SK-N-SH treated with all-trans-retinoic acid at 6 μM for 48 hours (cell line): ENCODE measurements at regions not wholly inside any gene's neighbourhood (a gene's known extent, or its start where the extent isn't known, plus 50 kb on each side); places are given as distances from the start of the nearest gene placed in this dataset.

Source experiments
- SNAI2 ChIP-seq: fragments of 250-450 bp; sonication (Bioruptor Pico); IDR thresholded peaks from 2 replicates; pipeline ENCODE4 v1.5.0; 2020; ENCODE audit warnings: mild to moderate bottlenecking, moderate library complexity
- ZC3H10 ChIP-seq: fragments of 250-450 bp; sonication (Bioruptor Pico); IDR thresholded peaks from 2 replicates; pipeline ENCODE4 v1.5.1; 2021; ENCODE audit warnings: mild to moderate bottlenecking, moderate library complexity
- ZFP30 ChIP-seq: fragments of 450-650 bp; formaldehyde crosslinking; IDR thresholded peaks from 2 replicates; pipeline ENCODE4 v1.5.0; 2022; ENCODE audit warnings: mild to moderate bottlenecking, moderate library complexity

DNA sequence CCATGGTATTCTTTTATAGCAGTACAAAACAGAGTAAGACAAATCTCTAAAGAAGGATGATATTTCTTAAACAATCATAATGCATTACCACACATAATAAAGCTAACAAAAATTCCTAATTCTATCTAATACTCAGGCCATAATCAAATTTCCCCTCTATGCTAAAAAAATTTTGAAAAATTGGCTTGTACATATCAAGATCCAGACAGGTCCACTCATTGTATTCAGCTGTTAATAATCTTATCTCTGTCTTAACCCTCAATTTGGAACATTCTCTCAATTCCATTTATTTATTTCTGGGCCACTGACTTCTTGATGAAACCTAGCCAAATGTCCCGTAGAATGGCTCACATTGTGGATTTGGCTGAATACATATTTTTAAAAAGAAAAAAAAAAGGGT lies 59.1 kb upstream of the PAX3 start:
- no peak for TF ChIP-seq ZFP30 (CRISPR knock-in tag)
- TF ChIP-seq SNAI2 (CRISPR knock-in tag), result no peak
- TF ChIP-seq ZC3H10 (CRISPR knock-in tag), result no peak
